RWPE1 (cell line): ENCODE measurements at regions not wholly inside any gene's neighbourhood (a gene's known extent, or its start where the extent isn't known, plus 50 kb on each side); places are given as distances from the start of the nearest gene placed in this dataset.

Source experiments
- CTCF ChIA-PET: fragments of 350-600 bp; sonication (Branson Sonifier 250); formaldehyde crosslinking; extraction: SDS; loops from one replicate; lab custom pipeline; 2021; lab: Yijun Ruan, JAX
- POLR2A ChIA-PET: fragments of 400-600 bp; formaldehyde crosslinking; extraction: SDS; loops from one replicate; lab custom pipeline; 2020; ENCODE audit warnings: antibody characterized with exemption; ENCODE audit not compliant: low non-redundant PET; lab: Yijun Ruan, JAX
- DNase-seq: peaks from one replicate; pipeline ENCODE4 v3.0.0; 2012; ENCODE audit warnings: low spot score
- H3K27ac ChIP-seq: fragments of 450-650 bp; 2 replicates; pipeline ENCODE4 v1.5.1; 2017
- TF ChIP-seq, protein P1 (sequence below): fragments of 450-650 bp; conservative IDR thresholded peaks from 2 replicates; pipeline ENCODE4 v1.5.1; 2017; ENCODE audit warnings: low read depth, mild to moderate bottlenecking

DNA sequence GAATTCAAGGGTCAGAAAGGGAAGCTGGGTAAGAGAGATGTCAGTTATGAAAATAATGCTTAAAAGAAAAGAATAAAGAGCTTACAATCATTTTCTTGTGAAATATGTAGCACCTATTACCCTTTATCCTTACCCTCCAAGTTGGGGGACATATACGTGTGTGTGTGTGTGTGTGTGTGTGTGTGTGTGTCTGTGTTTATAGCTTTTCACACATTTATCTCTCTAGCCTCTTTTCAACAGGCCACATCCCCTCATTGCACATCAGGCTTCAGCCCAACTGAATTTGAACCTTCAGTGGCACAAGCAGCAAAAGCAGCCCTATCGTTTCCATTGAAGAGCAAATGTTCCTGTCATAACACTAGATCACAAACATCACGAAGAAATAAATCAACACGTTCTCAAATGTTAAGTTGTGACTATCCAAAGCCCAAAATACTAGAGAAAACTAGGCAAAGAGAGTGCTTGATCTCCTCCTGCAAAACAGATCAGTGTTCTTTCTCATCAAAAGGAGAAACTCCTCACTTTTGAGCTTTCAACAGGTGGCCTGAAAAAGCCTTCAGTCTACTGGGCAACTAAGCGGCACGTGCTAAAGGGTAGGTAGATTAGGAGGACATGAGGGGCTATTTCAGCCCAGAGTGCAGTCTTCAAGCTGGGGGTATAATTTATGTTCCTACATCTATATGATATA, 416.4 kb downstream of the EFNA5 start:
- H3K27ac ChIP-seq = no peak overlapping the region
- POLR2A ChIA-PET = no interaction called here

DNA sequence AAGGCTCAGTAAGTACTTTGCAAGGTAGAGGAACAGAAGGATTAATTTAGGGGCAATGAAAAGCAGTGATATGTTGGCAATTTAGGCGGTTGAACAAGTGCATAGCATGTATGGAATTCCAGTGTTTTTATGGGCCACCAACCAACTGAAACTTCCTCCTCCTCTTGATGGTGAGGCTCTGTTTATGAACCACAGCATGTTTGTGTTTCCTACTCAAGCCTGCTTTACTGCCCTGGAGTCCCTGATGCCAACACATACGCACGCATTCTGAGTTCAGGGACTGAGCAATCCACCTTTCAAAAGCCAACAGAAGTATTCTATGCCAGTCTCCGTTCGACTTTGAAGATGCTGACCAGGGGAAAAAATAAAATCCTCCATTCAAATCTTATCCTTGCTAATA, 417.5 kb downstream of the EFNA5 start:
- H3K27ac ChIP-seq = no peak overlapping the region
- DNase-seq = no peak
- ChIA-PET POLR2A (no interaction called here), CTCF (no interaction called here)
- TF ChIP-seq, protein P1, sequence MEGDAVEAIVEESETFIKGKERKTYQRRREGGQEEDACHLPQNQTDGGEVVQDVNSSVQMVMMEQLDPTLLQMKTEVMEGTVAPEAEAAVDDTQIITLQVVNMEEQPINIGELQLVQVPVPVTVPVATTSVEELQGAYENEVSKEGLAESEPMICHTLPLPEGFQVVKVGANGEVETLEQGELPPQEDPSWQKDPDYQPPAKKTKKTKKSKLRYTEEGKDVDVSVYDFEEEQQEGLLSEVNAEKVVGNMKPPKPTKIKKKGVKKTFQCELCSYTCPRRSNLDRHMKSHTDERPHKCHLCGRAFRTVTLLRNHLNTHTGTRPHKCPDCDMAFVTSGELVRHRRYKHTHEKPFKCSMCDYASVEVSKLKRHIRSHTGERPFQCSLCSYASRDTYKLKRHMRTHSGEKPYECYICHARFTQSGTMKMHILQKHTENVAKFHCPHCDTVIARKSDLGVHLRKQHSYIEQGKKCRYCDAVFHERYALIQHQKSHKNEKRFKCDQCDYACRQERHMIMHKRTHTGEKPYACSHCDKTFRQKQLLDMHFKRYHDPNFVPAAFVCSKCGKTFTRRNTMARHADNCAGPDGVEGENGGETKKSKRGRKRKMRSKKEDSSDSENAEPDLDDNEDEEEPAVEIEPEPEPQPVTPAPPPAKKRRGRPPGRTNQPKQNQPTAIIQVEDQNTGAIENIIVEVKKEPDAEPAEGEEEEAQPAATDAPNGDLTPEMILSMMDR = no peak

More for the DNA sequence above, 416.4 kb downstream of the EFNA5 start:
- CTCF ChIA-PET = no interaction called here
- TF ChIP-seq, protein P1 = no peak
- DNase-seq = no peak

DNA sequence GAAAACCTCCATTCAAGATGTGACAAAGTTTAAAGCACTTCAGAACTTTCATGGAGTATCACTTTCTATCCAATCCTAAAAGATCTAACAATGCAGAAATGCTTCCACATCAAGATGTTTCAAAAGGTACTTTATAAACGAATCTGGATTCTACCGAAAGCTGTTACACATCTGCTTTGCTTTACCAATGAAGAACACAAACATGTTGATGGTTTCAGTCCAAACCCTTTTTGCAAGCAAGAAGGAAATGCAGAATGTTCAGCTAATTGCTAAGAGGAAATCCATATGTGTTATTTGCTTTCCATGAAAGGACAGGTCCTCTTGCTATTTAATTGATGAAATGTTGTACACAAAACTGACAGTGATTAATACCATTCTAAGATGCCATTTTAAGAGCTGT, 419.6 kb downstream of the EFNA5 start:
- TF ChIP-seq, protein P1 = no peak
- CTCF ChIA-PET = interaction anchor here (0.7 kb wide), 1 partner anchor 1029 kb away, joined by 3 read pairs; no protein-coding TSS in a partner anchor

DNA sequence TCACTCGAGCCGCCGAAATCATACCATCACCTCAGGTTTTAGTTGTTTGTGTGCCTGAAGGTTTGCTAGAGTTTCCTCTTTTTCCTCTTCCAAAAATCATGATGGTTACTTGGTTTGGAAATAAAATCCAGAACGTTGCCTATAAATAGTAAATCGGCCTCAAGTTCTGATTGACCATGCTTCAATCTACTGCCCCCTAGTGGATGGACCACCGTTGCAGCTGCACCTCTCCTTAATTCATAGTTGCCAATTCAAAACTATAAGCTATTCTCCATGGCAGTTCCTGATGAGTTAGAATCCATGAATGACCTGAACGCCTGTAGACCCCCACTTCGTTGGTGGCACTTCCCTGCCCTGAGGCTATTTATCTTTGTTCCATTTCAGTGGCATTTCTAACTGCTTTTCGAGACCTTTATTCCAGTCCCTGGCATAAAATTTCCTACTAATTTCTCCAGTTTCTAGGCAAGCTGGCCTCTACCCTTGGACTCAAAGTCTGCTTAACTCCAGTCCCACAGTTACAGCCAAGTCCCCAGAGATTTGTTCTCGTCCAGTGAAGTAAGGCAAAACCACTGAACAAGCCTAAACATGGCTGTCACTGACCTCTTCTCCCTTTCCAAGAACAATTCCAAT, 422.6 kb downstream of the EFNA5 start:
- H3K27ac ChIP-seq = no peak overlapping the region
- ChIA-PET POLR2A (no interaction called here), CTCF (interaction anchor here (0.6 to 1.2 kb wide), 8 partner anchors 15 to 428 kb away, joined by 3 to 6 read pairs (median 3); no protein-coding TSS in a partner anchor)
- TF ChIP-seq, protein P1 = peak; percentile 72
- DNase-seq = peak; percentile 63

More for the DNA sequence above, 419.6 kb downstream of the EFNA5 start:
- POLR2A ChIA-PET = no interaction called here
- H3K27ac ChIP-seq = no peak overlapping the region
- DNase-seq = no peak

DNA sequence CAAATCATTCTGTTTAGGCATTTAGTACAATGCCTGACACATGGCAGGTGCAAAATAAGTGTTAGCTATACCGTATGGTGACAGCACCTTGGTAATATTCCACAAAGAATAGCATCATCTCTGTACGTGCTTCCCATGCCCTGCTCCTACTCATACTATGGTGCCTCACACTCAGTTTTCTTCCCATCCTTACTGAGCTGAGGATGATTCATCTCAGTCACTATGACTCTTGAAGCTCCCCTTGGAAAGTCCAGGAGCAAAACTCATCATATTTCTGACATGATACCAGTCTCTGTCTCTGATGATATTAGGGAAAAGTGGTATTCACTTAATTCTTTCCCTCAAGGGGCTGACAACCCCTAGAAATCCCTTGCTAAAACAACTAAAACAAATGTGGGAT, 423.3 kb downstream of the EFNA5 start:
- no peak for DNase-seq
- POLR2A ChIA-PET = no interaction called here
- H3K27ac ChIP-seq = no peak overlapping the region
- CTCF ChIA-PET = interaction anchor here (0.5 to 1.2 kb wide), 6 partner anchors 11 to 341 kb away, joined by 3 to 6 read pairs (median 3); no protein-coding TSS in a partner anchor
- TF ChIP-seq, protein P1 = no peak

DNA sequence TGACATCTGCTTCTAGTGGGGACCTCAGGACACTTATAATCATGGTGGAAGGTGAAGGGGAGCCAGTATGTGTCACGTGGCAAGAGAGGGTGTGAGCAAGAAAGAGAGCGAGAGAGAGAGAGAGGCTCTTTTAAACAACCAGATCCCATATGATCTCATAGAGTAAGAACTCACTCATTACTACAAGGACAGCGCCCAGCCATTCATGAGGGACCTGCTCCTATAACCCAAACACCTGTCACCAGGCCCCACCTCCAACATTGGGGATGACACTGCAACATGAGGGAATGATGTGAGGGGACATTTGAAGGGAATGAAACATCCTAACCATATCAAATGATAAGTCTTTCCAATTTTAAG, 427.5 kb downstream of the EFNA5 start:
- ChIA-PET POLR2A (interaction anchor here (0.6 kb wide), 1 partner anchor 100 kb away, joined by 4 read pairs; no protein-coding TSS in a partner anchor), CTCF (interaction anchor here (0.6 kb wide), 1 partner anchor 230 kb away, joined by 4 read pairs; no protein-coding TSS in a partner anchor)
- no peak for DNase-seq
- TF ChIP-seq, protein P1 = no peak
- H3K27ac ChIP-seq = no peak overlapping the region
